SH-SY5Y (cell line): ENCODE measurements at regions not wholly inside any gene's neighbourhood (a gene's known extent, or its start where the extent isn't known, plus 50 kb on each side); places are given as distances from the start of the nearest gene placed in this dataset.

Experiments used
- GATA2 ChIP-seq: IDR thresholded peaks from 2 replicates; pipeline ENCODE4 v1.6.1; 2011; ENCODE audit warnings: mild to moderate bottlenecking, low read depth, low read length
- GATA3 ChIP-seq: IDR thresholded peaks from 2 replicates; pipeline ENCODE4 v1.6.1; 2011; ENCODE audit warnings: low read depth, mild to moderate bottlenecking, low read length, moderate library complexity

DNA sequence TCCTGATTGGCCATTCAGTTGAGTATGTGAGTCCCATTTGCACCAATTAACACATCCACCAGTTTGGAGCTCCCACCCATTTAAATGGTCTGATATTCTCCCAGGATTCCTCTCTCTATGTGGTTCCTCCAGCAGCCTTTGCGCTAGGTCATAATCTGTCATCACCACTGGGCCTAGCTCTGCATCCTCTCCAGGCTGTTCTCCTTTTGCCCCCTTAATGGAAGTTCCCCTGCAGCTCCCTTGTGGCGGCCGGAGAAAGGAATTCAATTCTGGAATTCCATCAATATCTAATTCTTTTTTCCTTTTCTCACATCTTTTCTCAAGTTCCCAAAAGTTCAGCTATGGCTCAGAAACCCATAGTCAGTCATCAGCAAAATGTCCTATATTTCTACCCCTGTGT, 2184.4 kb upstream of the AGA start:
- TF ChIP-seq GATA2 (no peak), GATA3 (no peak)
